Astrocyte (in vitro differentiated cells and primary cell): ENCODE measurements at regions not wholly inside any gene's neighbourhood (a gene's known extent, or its start where the extent isn't known, plus 50 kb on each side); places are given as distances from the start of the nearest gene placed in this dataset.

ENCODE experiments used
- CTCF ChIP-seq: IDR thresholded peaks from 2 replicates; pipeline ENCODE4 v1.5.1; 2011; ENCODE audit warnings: low read depth, mild to moderate bottlenecking, inconsistent platforms, low read length, moderate library complexity; ENCODE audit not compliant: insufficient read depth
- EZH2 ChIP-seq: IDR thresholded peaks from 2 replicates; pipeline ENCODE4 v1.6.1; 2012; ENCODE audit warnings: mild to moderate bottlenecking, low read length, inconsistent platforms; ENCODE audit not compliant: insufficient read depth

- TF ChIP-seq EZH2 = no peak
- TF ChIP-seq CTCF = no peak
Observed at GRCh38 chr16:79848719-79849118, 248.2 kb upstream of the MAF start.
